ENCODE measurements at regions not wholly inside any gene's neighbourhood (a gene's known extent, or its start where the extent isn't known, plus 50 kb on each side); places are given as distances from the start of the nearest gene placed in this dataset.

DNA sequence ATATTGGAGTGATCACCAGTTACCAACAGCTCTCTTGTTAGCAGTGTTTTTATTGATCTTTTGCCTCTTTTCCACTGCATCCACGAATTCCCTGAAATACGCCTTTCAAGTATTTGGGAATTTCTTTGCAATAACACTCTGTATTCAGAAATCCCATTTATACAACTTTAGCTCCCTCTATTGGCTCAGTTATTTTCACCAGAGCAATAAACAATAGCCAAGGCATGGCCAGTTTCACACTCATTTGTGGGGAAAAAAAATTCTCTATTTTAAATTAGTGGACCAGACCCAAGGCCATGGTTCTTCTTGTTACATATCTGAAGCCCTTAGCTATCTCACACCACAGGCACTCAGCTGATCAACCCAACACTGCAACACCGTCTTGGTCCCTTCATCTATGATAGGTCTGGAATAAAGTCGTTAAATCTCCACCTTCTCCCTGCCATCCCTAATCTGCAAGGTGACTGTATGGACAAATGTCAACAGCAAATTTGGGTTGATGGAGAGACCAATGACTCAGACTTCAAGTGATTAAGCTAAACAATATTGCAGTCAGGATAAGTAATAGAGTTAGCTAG, 92.4 kb upstream of the TMEM260 start:
- Histone ChIP-seq H3K9me3 (ENCODE audit: control insufficient read depth in 2 of 3, insufficient read depth in 1 of 3, low read length in 3 of 3) (no peaks in the 10 kb centered on the region), H3K4me1 (ENCODE audit: control insufficient read depth in 2 of 3, insufficient read depth in 2 of 3, low read depth in 1 of 3, low read length in 3 of 3) (peaks cover 0 to 2% (median 0%) of the 10 kb centered on the region in 3 donors), H3K27me3 (ENCODE audit: control insufficient read depth, insufficient read depth, low read length) (no peaks in the 10 kb centered on the region), H3K27ac (ENCODE audit: low read depth in 2 of 2, low read length in 2 of 2) (no peak overlapping the region), H3K9ac (ENCODE audit: low read length in 3 of 3) (no peak overlapping the region), H3K36me3 (ENCODE audit: control insufficient read depth in 2 of 3, insufficient read depth in 3 of 3, low read length in 3 of 3) (no peaks in the 10 kb centered on the region), H3K4me3 (ENCODE audit: low read length in 3 of 3) (no peak overlapping the region)
- no peak for FAIRE-seq
- intact Hi-C loops (cut with DNase I), result no loop called here
- TF ChIP-seq, protein P1, sequence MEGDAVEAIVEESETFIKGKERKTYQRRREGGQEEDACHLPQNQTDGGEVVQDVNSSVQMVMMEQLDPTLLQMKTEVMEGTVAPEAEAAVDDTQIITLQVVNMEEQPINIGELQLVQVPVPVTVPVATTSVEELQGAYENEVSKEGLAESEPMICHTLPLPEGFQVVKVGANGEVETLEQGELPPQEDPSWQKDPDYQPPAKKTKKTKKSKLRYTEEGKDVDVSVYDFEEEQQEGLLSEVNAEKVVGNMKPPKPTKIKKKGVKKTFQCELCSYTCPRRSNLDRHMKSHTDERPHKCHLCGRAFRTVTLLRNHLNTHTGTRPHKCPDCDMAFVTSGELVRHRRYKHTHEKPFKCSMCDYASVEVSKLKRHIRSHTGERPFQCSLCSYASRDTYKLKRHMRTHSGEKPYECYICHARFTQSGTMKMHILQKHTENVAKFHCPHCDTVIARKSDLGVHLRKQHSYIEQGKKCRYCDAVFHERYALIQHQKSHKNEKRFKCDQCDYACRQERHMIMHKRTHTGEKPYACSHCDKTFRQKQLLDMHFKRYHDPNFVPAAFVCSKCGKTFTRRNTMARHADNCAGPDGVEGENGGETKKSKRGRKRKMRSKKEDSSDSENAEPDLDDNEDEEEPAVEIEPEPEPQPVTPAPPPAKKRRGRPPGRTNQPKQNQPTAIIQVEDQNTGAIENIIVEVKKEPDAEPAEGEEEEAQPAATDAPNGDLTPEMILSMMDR (IDR thresholded peaks at IDR 0.05; ENCODE audit: borderline replicate concordance, extremely low read depth, insufficient read depth), result peak; percentile 42
- peak in 2 of 5 donors; percentile 31 to 48 for DNase-seq

DNA sequence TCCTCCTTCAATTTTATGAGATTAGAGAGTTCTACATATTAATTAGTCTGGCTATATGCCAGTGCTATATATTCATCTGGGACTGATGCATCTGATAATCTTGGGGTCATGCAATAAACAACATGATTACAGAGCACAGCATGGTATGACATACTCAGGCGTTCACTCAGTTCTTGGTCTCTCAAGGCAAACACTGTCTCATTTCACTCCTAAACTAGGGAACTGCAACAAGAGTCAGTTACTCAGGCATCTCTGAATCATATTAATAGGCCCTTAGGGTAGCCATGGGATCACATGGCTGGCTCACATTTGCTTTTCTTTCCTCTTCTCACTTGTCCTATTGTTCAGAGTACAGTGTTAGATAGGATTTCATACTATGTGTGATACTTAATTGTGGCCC, 91.8 kb upstream of the TMEM260 start:
- H3K27me3 ChIP-seq (ENCODE audit: control insufficient read depth, insufficient read depth, low read length), result no peaks in the 10 kb centered on the region
- FAIRE-seq (no peak), DNase-seq (no peak)
- no peaks in the 10 kb centered on the region for H3K9me3 ChIP-seq (ENCODE audit: control insufficient read depth in 2 of 3, insufficient read depth in 1 of 3, low read length in 3 of 3)
- no peak overlapping the region for H3K27ac ChIP-seq (ENCODE audit: low read depth in 2 of 2, low read length in 2 of 2)
- no peaks in the 10 kb centered on the region for H3K36me3 ChIP-seq (ENCODE audit: control insufficient read depth in 2 of 3, insufficient read depth in 3 of 3, low read length in 3 of 3)
- TF ChIP-seq, protein P1 (IDR thresholded peaks at IDR 0.05; ENCODE audit: borderline replicate concordance, extremely low read depth, insufficient read depth), result no peak
- H3K4me3 ChIP-seq (ENCODE audit: low read length in 3 of 3), result no peak overlapping the region
- H3K4me1 ChIP-seq (ENCODE audit: control insufficient read depth in 2 of 3, insufficient read depth in 2 of 3, low read depth in 1 of 3, low read length in 3 of 3), result peaks cover 0 to 2% (median 0%) of the 10 kb centered on the region in 3 donors
- intact Hi-C loops (cut with DNase I), result no loop called here
- H3K9ac ChIP-seq (ENCODE audit: low read length in 3 of 3), result no peak overlapping the region

DNA sequence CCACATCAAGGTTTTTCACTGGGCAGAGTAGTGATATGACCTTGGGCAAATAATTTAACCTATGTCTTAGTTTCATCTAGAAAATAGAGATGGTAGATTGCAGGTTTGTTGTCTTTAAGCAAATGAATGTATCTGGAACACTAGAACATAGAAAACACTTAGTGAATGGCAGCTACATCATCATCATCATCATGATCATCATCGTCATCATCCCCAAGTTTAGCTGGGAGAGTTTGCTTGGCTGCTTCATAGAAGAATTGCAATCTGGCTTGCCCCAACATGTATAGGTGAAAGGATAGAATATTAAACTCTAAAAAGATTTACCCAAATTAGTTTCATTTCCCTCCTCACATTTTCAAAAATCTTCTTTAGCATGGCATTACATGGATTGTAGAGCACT, 91.3 kb upstream of the TMEM260 start:
- H3K27ac ChIP-seq (ENCODE audit: low read depth in 2 of 2, low read length in 2 of 2), result no peak overlapping the region
- DNase-seq (no peak), FAIRE-seq (no peak)
- no peak overlapping the region for H3K4me3 ChIP-seq (ENCODE audit: low read length in 3 of 3)
- H3K36me3 ChIP-seq (ENCODE audit: control insufficient read depth in 2 of 3, insufficient read depth in 3 of 3, low read length in 3 of 3), result no peaks in the 10 kb centered on the region
- peaks cover 0 to 2% (median 0%) of the 10 kb centered on the region in 3 donors for H3K4me1 ChIP-seq (ENCODE audit: control insufficient read depth in 2 of 3, insufficient read depth in 2 of 3, low read depth in 1 of 3, low read length in 3 of 3)
- intact Hi-C loops (cut with DNase I), result no loop called here
- H3K9me3 ChIP-seq (ENCODE audit: control insufficient read depth in 2 of 3, insufficient read depth in 1 of 3, low read length in 3 of 3), result no peaks in the 10 kb centered on the region
- no peaks in the 10 kb centered on the region for H3K27me3 ChIP-seq (ENCODE audit: control insufficient read depth, insufficient read depth, low read length)
- no peak overlapping the region for H3K9ac ChIP-seq (ENCODE audit: low read length in 3 of 3)
- TF ChIP-seq, protein P1 (IDR thresholded peaks at IDR 0.05; ENCODE audit: borderline replicate concordance, extremely low read depth, insufficient read depth), result no peak

DNA sequence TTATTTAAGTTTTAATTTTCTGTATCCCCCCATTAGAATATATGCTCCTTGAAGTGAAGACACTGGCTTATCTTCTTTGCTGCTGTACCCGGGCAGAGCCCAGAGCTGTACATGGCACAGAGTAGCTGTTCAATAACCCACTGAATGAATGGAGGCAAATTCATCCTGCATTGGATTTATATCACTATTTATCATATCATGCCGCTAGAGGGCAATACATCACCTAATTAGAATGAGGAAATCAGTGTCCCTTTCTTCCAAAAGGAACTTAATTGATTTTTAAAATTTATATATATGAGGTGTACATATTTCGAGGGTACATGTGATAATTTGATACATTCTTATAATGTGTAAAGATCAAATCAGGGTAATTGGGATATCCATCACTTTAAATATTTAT, 89.2 kb upstream of the TMEM260 start:
- DNase-seq, result peak in 1 of 5 donors; percentile 43
- H3K4me3 ChIP-seq (ENCODE audit: low read length in 3 of 3), result no peak overlapping the region
- H3K4me1 ChIP-seq (ENCODE audit: control insufficient read depth in 2 of 3, insufficient read depth in 2 of 3, low read depth in 1 of 3, low read length in 3 of 3), result peaks cover 0 to 2% (median 0%) of the 10 kb centered on the region in 3 donors
- no peaks in the 10 kb centered on the region for H3K36me3 ChIP-seq (ENCODE audit: control insufficient read depth in 2 of 3, insufficient read depth in 3 of 3, low read length in 3 of 3)
- no peaks in the 10 kb centered on the region for H3K9me3 ChIP-seq (ENCODE audit: control insufficient read depth in 2 of 3, insufficient read depth in 1 of 3, low read length in 3 of 3)
- intact Hi-C loops (cut with DNase I), result no loop called here
- H3K27ac ChIP-seq (ENCODE audit: low read depth in 2 of 2, low read length in 2 of 2), result no peak overlapping the region
- H3K27me3 ChIP-seq (ENCODE audit: control insufficient read depth, insufficient read depth, low read length), result no peaks in the 10 kb centered on the region
- no peak overlapping the region for H3K9ac ChIP-seq (ENCODE audit: low read length in 3 of 3)
- FAIRE-seq, result peak; percentile 63
- TF ChIP-seq, protein P1 (IDR thresholded peaks at IDR 0.05; ENCODE audit: borderline replicate concordance, extremely low read depth, insufficient read depth), result peak; percentile 37
